Body of pancreas (tissue), 4 donors: ENCODE measurements at regions not wholly inside any gene's neighbourhood (a gene's known extent, or its start where the extent isn't known, plus 50 kb on each side); places are given as distances from the start of the nearest gene placed in this dataset.
"Not testable (repeated sequence)": the region's sequence is repeated elsewhere in the genome, so short reads cannot be mapped to it uniquely, and the experiment has no call there.

Experiments
- ATAC-seq: fragments of 150-250 bp; one replicate; pipeline ENCODE4 v1.9.1; 2016
- DNase-seq, 4 donors: peaks; one replicate each; pipeline ENCODE4 v3.0.0-alpha.2; 2019
- H3K27ac ChIP-seq, 4 donors: fragments of 200-600 bp; sonication (generic); 1 replicate in 3 of 4; 2 replicates in 1 of 4; pipeline versions ENCODE4 v1.5.1 to v1.6.1; 2016 to 2019; ENCODE audit warnings: mild to moderate bottlenecking in 1 of 4, mixed read lengths in 1 of 4, moderate library complexity in 1 of 4
- H3K27me3 ChIP-seq, 2 donors: fragments of 200-600 bp; sonication (generic); one replicate each; pipeline ENCODE4 v1.6.0; 2016; ENCODE audit warnings: mild to moderate bottlenecking in 1 of 2
- H3K36me3 ChIP-seq, 2 donors: fragments of 200-600 bp; sonication (generic); replicated peaks in 1 of 2; 2 replicates each; pipeline ENCODE4 v1.5.1; 2016; ENCODE audit warnings: low read depth in 2 of 2; ENCODE audit not compliant: insufficient read depth in 1 of 2
- H3K4me1 ChIP-seq: fragments of 200-600 bp; sonication (generic); one replicate; pipeline ENCODE4 v1.6.0; 2016
- H3K4me3 ChIP-seq, 2 donors: fragments of 200-600 bp; sonication (generic); 1 replicate in 1 of 2; 2 replicates in 1 of 2; pipeline ENCODE4 v1.5.1; 2016 to 2019
- H3K9me3 ChIP-seq, 3 donors: fragments of 200-600 bp; sonication (generic); 1 replicate in 2 of 3; 2 replicates in 1 of 3; pipeline ENCODE4 v1.5.1; 2016
- CTCF ChIP-seq, 7 experiments: fragments of 450-650 bp in 4 of 7; fragments of 200-600 bp in 3 of 7; sonication (generic) in 3 of 7; IDR thresholded peaks; one replicate each; pipeline ENCODE4 v1.5.1; 2016 to 2019; ENCODE audit warnings: antibody characterized with exemption in 7 of 7
- POLR2A ChIP-seq, 3 donors: fragments of 450-650 bp; IDR thresholded peaks; one replicate each; pipeline ENCODE4 v1.6.1; 2016; ENCODE audit warnings: antibody characterized with exemption in 3 of 3, mild to moderate bottlenecking in 2 of 3
- WGBS, 2 donors: methylation state at CpG; one replicate each; pipeline ENCODE4 v1.1.5; 2017; 5-methylcytosine and 5-hydroxymethylcytosine counted together
- intact Hi-C: fragments of 100-400 bp; cut with DNase I; formaldehyde crosslinking; loops from one replicate; pipeline ENCODE4 v1.15.1; 2023

- Histone ChIP-seq H3K27ac (no peak overlapping the region), H3K27me3 (no peaks in the 10 kb centered on the region), H3K4me3 (no peak overlapping the region), H3K4me1 (peaks cover 4% of the 10 kb centered on the region), H3K36me3 (no peaks in the 10 kb centered on the region), H3K9me3 (no peaks in the 10 kb centered on the region)
- DNase-seq (no peak), ATAC-seq (no peak)
- intact Hi-C loops = no loop called here
- TF ChIP-seq POLR2A (IDR thresholded peaks at IDR 0.05) = no peak
- no peak for TF ChIP-seq CTCF (IDR thresholded peaks at IDR 0.05)
- WGBS, 2 donors = 57 to 63% methylated on average over 2 of the region's 2 CpGs
These were observed 50.3 kb downstream of the GASK1B start for GRCh38 chr4:158122501-158122900.

- 42 to 59% methylated on average over 3 of the region's 3 CpGs for WGBS, 2 donors
- DNase-seq (peak in 3 of 4 donors; percentile 9 to 55 (median 12)), ATAC-seq (peak; percentile 81)
- no peaks in the 10 kb centered on the region for H3K36me3 ChIP-seq
- no peak overlapping the region for H3K4me3 ChIP-seq
- H3K27ac ChIP-seq = peak overlapping the region in 1 of 4 donors; percentile 1
- no peaks in the 10 kb centered on the region for H3K27me3 ChIP-seq
- intact Hi-C loops = no loop called here
- peaks cover 4% of the 10 kb centered on the region for H3K4me1 ChIP-seq
- no peaks in the 10 kb centered on the region for H3K9me3 ChIP-seq
- no peak for TF ChIP-seq POLR2A (IDR thresholded peaks at IDR 0.05)
These were observed 51.7 kb downstream of the GASK1B start for GRCh38 chr4:158121161-158121579.

GRCh38 chr4:158120645-158121151 is 52.1 kb downstream of the GASK1B start:
- ATAC-seq = peak; percentile 70

GRCh38 chr4:158112611-158113010 is 60.2 kb downstream of the GASK1B start:
- ATAC-seq = no peak
- intact Hi-C loops = no loop called here
- Histone ChIP-seq H3K4me1 (peaks cover 3% of the 10 kb centered on the region), H3K27ac (no peak overlapping the region), H3K4me3 (no peak overlapping the region), H3K36me3 (no peaks in the 10 kb centered on the region), H3K9me3 (no peaks in the 10 kb centered on the region), H3K27me3 (no peaks in the 10 kb centered on the region)
- TF ChIP-seq CTCF (IDR thresholded peaks at IDR 0.05) = no peak
- no peak for TF ChIP-seq POLR2A (IDR thresholded peaks at IDR 0.05)
- DNase-seq = no peak

More at GRCh38 chr4:158120645-158121151, 52.1 kb downstream of the GASK1B start:
- H3K4me1 ChIP-seq, H3K4me3 ChIP-seq, H3K9me3 ChIP-seq, H3K27me3 ChIP-seq, H3K36me3 ChIP-seq, intact Hi-C loops: not testable (repeated sequence)
- peak in 3 of 4 donors; percentile 11 to 45 (median 15) for DNase-seq
- H3K27ac ChIP-seq = peak overlapping the region in 1 of 4 donors; percentile 1
- WGBS, 2 donors = 38 to 57% methylated on average over 6 of the region's 6 CpGs

- H3K27me3 ChIP-seq = no peaks in the 10 kb centered on the region
- no peak overlapping the region for H3K27ac ChIP-seq
- H3K4me1 ChIP-seq = peaks cover 3% of the 10 kb centered on the region
- H3K9me3 ChIP-seq = no peaks in the 10 kb centered on the region
- intact Hi-C loops = no loop called here
- no peak for DNase-seq
- no peak overlapping the region for H3K4me3 ChIP-seq
- TF ChIP-seq POLR2A (IDR thresholded peaks at IDR 0.05) (no peak), CTCF (IDR thresholded peaks at IDR 0.05) (no peak)
- H3K36me3 ChIP-seq = no peaks in the 10 kb centered on the region
- no peak for ATAC-seq
- 65 to 66% methylated on average over 2 of the region's 2 CpGs for WGBS, 2 donors
These were observed 61.6 kb downstream of the GASK1B start for GRCh38 chr4:158111241-158111640.

GRCh38 chr4:158102904-158103303 is 69.9 kb downstream of the GASK1B start:
- Histone ChIP-seq H3K27me3 (no peaks in the 10 kb centered on the region), H3K9me3 (no peaks in the 10 kb centered on the region), H3K27ac (no peak overlapping the region), H3K4me1 (no peaks in the 10 kb centered on the region), H3K4me3 (no peak overlapping the region), H3K36me3 (no peaks in the 10 kb centered on the region)
- ATAC-seq (no peak), DNase-seq (no peak)
- TF ChIP-seq POLR2A (IDR thresholded peaks at IDR 0.05) (no peak), CTCF (IDR thresholded peaks at IDR 0.05) (no peak)
- WGBS, 2 donors = 68 to 70% methylated on average over 4 of the region's 4 CpGs
- intact Hi-C loops = no loop called here
